ENCODE measurements at regions not wholly inside any gene's neighbourhood (a gene's known extent, or its start where the extent isn't known, plus 50 kb on each side); places are given as distances from the start of the nearest gene placed in this dataset.
"Not testable (repeated sequence)": the region's sequence is repeated elsewhere in the genome, so short reads cannot be mapped to it uniquely, and the experiment has no call there.

GRCh38 chr3:195638456-195638855, 54.7 kb upstream of the APOD start:
- Mint-ChIP-seq H3K36me3 (peaks cover 11% of the 10 kb centered on the region), H3K4me1 (peaks cover 17% of the 10 kb centered on the region)
- not testable (repeated sequence) for H3K9me3 Mint-ChIP-seq, ATAC-seq, H3K4me3 Mint-ChIP-seq, H3K27me3 Mint-ChIP-seq, H3K27ac Mint-ChIP-seq

DNA sequence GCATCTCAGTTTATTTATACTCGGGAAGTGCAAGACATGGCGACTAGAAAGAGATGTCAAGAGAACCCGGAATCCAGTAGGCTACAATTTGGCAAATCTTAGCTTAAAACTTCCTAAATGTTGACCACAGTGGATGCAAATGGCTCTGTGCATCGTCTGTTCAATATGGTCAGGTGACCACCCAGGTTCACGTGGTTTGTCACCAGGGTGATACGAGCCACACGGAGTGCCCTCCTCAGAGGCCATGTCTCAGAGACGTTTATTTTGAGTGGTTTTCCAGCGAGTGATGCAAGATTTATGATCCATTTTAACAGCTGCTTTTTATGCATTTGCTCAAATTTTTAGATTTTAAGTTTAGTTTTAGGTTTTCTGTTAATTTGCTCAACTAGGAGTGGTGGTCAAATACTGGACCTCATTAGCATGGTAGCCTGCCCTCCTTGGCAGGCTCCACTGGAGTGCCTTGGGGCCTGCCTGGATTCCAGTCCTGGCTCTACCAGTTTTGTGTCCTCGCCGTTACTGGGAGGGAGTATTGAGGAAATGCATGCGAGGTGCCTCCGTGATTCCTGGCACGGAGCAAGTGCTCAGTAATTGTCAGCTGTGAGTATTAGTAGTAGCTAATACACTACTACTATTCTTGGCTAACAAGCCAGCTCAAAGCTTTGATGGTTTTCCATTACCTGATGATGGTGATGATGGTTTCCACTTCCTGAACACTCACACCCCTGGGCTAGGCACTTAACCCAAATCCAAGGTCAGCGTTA, 53.9 kb upstream of the APOD start:
- not testable (repeated sequence) for H3K9me3 Mint-ChIP-seq, ATAC-seq, H3K36me3 Mint-ChIP-seq, H3K4me3 Mint-ChIP-seq, H3K27ac Mint-ChIP-seq, H3K27me3 Mint-ChIP-seq
- peaks cover 14% of the 10 kb centered on the region for H3K4me1 Mint-ChIP-seq

DNA sequence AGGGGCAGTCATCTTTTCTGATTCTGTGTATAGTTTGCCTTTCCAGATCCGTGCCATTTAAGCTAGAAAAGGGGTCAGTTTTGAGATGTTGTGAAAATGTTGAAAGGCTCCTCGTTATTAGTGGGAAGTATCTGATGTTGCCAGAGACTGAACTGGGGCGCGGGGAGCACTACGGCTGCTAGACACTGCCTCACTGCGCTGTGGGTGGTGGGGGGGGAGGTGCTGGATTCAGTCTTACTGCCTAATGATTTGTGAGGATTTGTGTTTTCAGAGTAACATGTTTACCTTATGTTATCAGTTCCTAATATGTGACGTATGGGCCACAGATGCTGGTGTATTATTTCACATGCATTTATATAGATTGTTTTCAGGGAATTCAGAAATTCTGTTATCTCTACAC, 53.3 kb upstream of the APOD start:
- not testable (repeated sequence) for H3K36me3 Mint-ChIP-seq, H3K27ac Mint-ChIP-seq, H3K27me3 Mint-ChIP-seq, ATAC-seq, H3K9me3 Mint-ChIP-seq
- Mint-ChIP-seq H3K4me3 (peak overlapping the region; percentile 36), H3K4me1 (peaks cover 20% of the 10 kb centered on the region)

DNA sequence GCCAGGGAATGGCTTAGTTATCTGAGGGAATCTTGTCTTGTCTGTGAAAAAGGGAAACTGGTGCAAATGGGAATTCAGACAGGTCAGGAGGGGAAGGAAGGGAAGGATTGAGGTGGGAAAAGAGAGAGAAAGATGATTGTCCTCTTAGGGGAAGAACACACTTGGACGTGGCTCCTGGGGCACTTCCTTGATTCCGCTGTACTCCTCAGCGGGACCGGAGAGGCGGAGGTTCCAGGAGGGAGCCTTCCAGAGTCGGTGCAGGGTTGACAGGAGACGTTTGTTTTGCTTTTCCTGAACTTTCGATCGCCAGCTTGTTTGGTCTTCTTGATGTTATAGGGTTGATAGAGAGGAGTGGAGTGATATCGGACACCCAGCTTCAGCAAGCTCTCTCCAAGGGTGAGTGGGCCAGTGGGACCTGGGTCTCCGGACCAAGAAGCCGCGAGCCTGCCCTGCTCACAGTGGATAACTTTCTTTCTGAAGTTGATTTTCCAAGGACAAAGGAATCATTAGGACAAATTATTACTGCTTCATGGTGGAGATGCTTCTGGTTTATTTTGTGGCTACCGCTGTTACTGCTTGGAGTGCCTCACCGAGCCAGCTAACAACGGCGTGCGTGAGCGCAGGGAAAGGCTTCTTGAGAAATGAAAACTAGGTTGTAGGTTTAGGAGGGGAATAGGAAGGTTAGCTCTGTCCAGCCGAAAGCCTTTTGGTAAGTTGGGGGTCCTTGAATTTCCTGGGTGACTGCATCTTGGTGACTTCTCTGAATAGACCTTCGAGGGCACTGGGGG, 52.4 kb upstream of the APOD start:
- Mint-ChIP-seq H3K4me3 (peak overlapping the region; percentile 64), H3K4me1 (peaks cover 20% of the 10 kb centered on the region), H3K27ac (peak overlapping the region; percentile 66)
- ATAC-seq, H3K9me3 Mint-ChIP-seq, H3K36me3 Mint-ChIP-seq, H3K27me3 Mint-ChIP-seq: not testable (repeated sequence)

- H3K36me3 Mint-ChIP-seq, H3K27me3 Mint-ChIP-seq, H3K9me3 Mint-ChIP-seq: not testable (repeated sequence)
- Mint-ChIP-seq H3K4me1 (peaks cover 22% of the 10 kb centered on the region), H3K27ac (peak overlapping the region; percentile 66), H3K4me3 (peak overlapping the region; percentile 52)
- peak; percentile 40 for ATAC-seq
Measured at GRCh38 chr3:195635262-195635873, 51.6 kb upstream of the APOD start.

DNA sequence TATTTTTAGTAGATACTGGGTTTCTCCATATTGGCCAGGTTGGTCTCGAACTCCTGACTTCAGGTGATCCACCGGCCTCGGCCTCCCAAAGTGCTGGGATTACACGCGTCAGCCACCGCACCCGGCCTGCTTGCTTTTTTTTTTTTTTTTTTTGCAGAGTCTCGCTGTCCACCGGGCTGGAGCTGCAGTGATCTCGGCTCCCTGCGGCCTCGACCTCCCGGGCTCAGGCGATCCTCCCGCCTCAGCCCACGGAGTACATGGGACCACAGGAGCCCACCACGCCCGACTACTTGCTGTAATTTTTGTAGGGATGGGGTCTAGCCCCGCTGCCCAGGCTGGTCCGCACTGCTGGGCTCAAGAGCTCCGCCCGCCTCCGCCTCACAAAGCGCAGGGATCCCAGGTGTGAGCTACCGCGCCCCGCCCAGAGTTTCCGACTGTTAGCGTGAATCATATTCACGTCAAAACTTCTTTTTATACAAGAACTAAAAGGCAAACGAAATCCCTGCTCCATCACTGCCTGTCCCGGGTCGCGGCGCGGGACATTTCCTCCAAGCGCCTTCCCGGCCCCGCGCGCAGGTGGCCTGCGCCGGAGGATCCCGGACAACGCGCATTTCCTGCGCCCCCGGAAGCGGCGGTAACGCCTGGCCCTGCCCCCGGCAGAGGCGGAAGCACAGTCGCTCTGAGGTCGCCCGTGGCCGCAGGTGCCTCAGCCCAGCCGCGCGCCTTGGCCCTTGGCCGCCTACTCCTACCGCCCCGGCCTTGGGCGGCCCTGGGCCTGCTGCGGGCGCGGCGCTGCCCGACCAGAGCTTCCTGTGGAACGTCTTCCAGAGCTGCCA, 50.9 kb upstream of the APOD start:
- peak; percentile 93 for ATAC-seq
- H3K36me3 Mint-ChIP-seq, H3K9me3 Mint-ChIP-seq, H3K4me3 Mint-ChIP-seq, H3K27ac Mint-ChIP-seq, H3K27me3 Mint-ChIP-seq: not testable (repeated sequence)
- H3K4me1 Mint-ChIP-seq = peaks cover 26% of the 10 kb centered on the region
